ENCODE measurements at regions not wholly inside any gene's neighbourhood (a gene's known extent, or its start where the extent isn't known, plus 50 kb on each side); places are given as distances from the start of the nearest gene placed in this dataset.

GRCh38 chr6:56771929-56772607 is 129.4 kb upstream of the DST start:
- Histone ChIP-seq H3K27ac (ENCODE audit: low read depth, low read length) (no peak overlapping the region), H3K9me3 (ENCODE audit: control insufficient read depth, low read length) (no peaks in the 10 kb centered on the region), H3K27me3 (ENCODE audit: control insufficient read depth, insufficient read depth, low read length, poor library complexity, severe bottlenecking) (no peaks in the 10 kb centered on the region), H3K4me1 (ENCODE audit: control insufficient read depth, insufficient read depth, low read length) (no peaks in the 10 kb centered on the region), H3K36me3 (ENCODE audit: control insufficient read depth, insufficient read depth, low read length) (no peaks in the 10 kb centered on the region), H3K9ac (ENCODE audit: extremely low read depth, low read length, poor library complexity, severe bottlenecking) (no peak overlapping the region), H3K4me3 (ENCODE audit: low read length) (no peak overlapping the region)
- Mint-ChIP-seq H3K4me3 (no peak overlapping the region), H3K4me1 (peaks cover 35% of the 10 kb centered on the region), H3K27me3 (ENCODE audit: insufficient read depth) (no peaks in the 10 kb centered on the region), H3K9me3 (no peaks in the 10 kb centered on the region), H3K27ac (no peak overlapping the region), H3K36me3 (ENCODE audit: low read depth) (peaks cover 4% of the 10 kb centered on the region)
- WGBS, 2 experiments (ENCODE audit: insufficient coverage in 1 of 2, insufficient read length in 1 of 2) = 91 to 94% methylated on average over 5 to 6 of the region's 7 CpGs
- no peak for TF ChIP-seq CTCF (conservative IDR thresholded peaks at IDR 0.05)
- DNase-seq = no peak

- H3K4me3 Mint-ChIP-seq = no peak overlapping the region
- TF ChIP-seq CTCF (conservative IDR thresholded peaks at IDR 0.05) = no peak
- Histone ChIP-seq H3K27me3 (ENCODE audit: control insufficient read depth, insufficient read depth, low read length, poor library complexity, severe bottlenecking) (no peaks in the 10 kb centered on the region), H3K27ac (ENCODE audit: low read depth, low read length) (no peak overlapping the region), H3K9ac (ENCODE audit: extremely low read depth, low read length, poor library complexity, severe bottlenecking) (no peak overlapping the region), H3K4me3 (ENCODE audit: low read length) (no peak overlapping the region), H3K4me1 (ENCODE audit: control insufficient read depth, insufficient read depth, low read length) (no peaks in the 10 kb centered on the region), H3K9me3 (ENCODE audit: control insufficient read depth, low read length) (no peaks in the 10 kb centered on the region), H3K36me3 (ENCODE audit: control insufficient read depth, insufficient read depth, low read length) (no peaks in the 10 kb centered on the region)
- H3K27ac Mint-ChIP-seq = no peak overlapping the region
- no peak for DNase-seq
- H3K9me3 Mint-ChIP-seq = no peaks in the 10 kb centered on the region
- peaks cover 34% of the 10 kb centered on the region for H3K4me1 Mint-ChIP-seq
- peaks cover 4% of the 10 kb centered on the region for H3K36me3 Mint-ChIP-seq (ENCODE audit: low read depth)
- H3K27me3 Mint-ChIP-seq (ENCODE audit: insufficient read depth) = no peaks in the 10 kb centered on the region
Observed at GRCh38 chr6:56771189-56771588, 128.5 kb upstream of the DST start.

GRCh38 chr6:56770011-56770520 is 127.4 kb upstream of the DST start:
- no peak for DNase-seq
- peaks cover 24% of the 10 kb centered on the region for H3K4me1 Mint-ChIP-seq
- H3K4me1 ChIP-seq (ENCODE audit: control insufficient read depth, insufficient read depth, low read length) = no peaks in the 10 kb centered on the region
- H3K27ac ChIP-seq (ENCODE audit: low read depth, low read length) = no peak overlapping the region
- H3K36me3 ChIP-seq (ENCODE audit: control insufficient read depth, insufficient read depth, low read length) = no peaks in the 10 kb centered on the region
- H3K9me3 Mint-ChIP-seq = no peaks in the 10 kb centered on the region
- H3K9me3 ChIP-seq (ENCODE audit: control insufficient read depth, low read length) = no peaks in the 10 kb centered on the region
- H3K27me3 ChIP-seq (ENCODE audit: control insufficient read depth, insufficient read depth, low read length, poor library complexity, severe bottlenecking) = no peaks in the 10 kb centered on the region
- TF ChIP-seq CTCF (conservative IDR thresholded peaks at IDR 0.05) = no peak
- no peak overlapping the region for H3K4me3 Mint-ChIP-seq
- H3K4me3 ChIP-seq (ENCODE audit: low read length) = no peak overlapping the region
- 92 to 100% methylated on average over 1 to 2 of the region's 2 CpGs for WGBS, 2 experiments (ENCODE audit: insufficient coverage in 1 of 2, insufficient read length in 1 of 2)
- no peak overlapping the region for H3K27ac Mint-ChIP-seq
- H3K9ac ChIP-seq (ENCODE audit: extremely low read depth, low read length, poor library complexity, severe bottlenecking) = no peak overlapping the region
- H3K27me3 Mint-ChIP-seq (ENCODE audit: insufficient read depth) = no peaks in the 10 kb centered on the region
- H3K36me3 Mint-ChIP-seq (ENCODE audit: low read depth) = peaks cover 4% of the 10 kb centered on the region
